Peyer's patch (tissue), 4 donors: ENCODE measurements at regions not wholly inside any gene's neighbourhood (a gene's known extent, or its start where the extent isn't known, plus 50 kb on each side); places are given as distances from the start of the nearest gene placed in this dataset.

Source experiments
- POLR2A ChIP-seq, 2 donors: fragments of 450-650 bp; IDR thresholded peaks; one replicate each; pipeline ENCODE4 v1.5.1; 2017; ENCODE audit warnings: antibody characterized with exemption in 2 of 2, mild to moderate bottlenecking in 2 of 2, moderate library complexity in 2 of 2
- TF ChIP-seq, protein P1 (sequence below), 6 experiments: fragments of 450-650 bp in 4 of 6; fragments of 200-600 bp in 2 of 6; sonication (generic) in 1 of 6; IDR thresholded peaks; one replicate each; pipeline ENCODE4 v1.5.1; 2017 to 2019; ENCODE audit warnings: antibody characterized with exemption in 6 of 6, mild to moderate bottlenecking in 3 of 6, moderate library complexity in 1 of 6

DNA sequence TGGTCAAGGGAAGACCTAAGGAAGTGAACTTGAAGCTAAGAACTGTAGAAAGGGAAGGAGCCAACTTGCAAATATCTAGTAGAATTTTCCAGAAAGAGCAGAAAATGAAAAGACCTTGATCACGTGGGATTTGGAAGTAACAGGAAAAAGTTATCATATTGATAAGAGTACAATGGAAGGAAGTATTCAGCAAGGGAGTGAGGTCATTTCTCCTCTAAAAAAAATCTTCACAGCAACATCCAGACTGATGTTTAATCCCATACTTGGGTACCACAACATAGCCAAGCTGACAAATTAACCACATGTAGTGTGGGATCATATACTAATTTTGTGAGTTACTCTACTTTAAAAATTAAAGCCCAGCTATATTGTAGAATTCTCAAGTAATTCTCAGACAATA, 207.0 kb upstream of the CXCL12 start:
- TF ChIP-seq, protein P1, sequence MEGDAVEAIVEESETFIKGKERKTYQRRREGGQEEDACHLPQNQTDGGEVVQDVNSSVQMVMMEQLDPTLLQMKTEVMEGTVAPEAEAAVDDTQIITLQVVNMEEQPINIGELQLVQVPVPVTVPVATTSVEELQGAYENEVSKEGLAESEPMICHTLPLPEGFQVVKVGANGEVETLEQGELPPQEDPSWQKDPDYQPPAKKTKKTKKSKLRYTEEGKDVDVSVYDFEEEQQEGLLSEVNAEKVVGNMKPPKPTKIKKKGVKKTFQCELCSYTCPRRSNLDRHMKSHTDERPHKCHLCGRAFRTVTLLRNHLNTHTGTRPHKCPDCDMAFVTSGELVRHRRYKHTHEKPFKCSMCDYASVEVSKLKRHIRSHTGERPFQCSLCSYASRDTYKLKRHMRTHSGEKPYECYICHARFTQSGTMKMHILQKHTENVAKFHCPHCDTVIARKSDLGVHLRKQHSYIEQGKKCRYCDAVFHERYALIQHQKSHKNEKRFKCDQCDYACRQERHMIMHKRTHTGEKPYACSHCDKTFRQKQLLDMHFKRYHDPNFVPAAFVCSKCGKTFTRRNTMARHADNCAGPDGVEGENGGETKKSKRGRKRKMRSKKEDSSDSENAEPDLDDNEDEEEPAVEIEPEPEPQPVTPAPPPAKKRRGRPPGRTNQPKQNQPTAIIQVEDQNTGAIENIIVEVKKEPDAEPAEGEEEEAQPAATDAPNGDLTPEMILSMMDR (IDR thresholded peaks at IDR 0.05), result no peak
- TF ChIP-seq POLR2A (IDR thresholded peaks at IDR 0.05), result no peak
